GM13976 (cell line): ENCODE measurements at regions not wholly inside any gene's neighbourhood (a gene's known extent, or its start where the extent isn't known, plus 50 kb on each side); places are given as distances from the start of the nearest gene placed in this dataset.

Source experiments
- DNase-seq: peaks from one replicate; pipeline ENCODE4 v3.0.0; 2012; ENCODE audit warnings: low spot score
- CTCF ChIP-seq: IDR thresholded peaks from 2 replicates; pipeline ENCODE4 v1.5.1; 2012; ENCODE audit warnings: borderline replicate concordance, mild to moderate bottlenecking; ENCODE audit not compliant: insufficient read depth; ENCODE audit errors: extremely low read depth, missing control alignments, control extremely low read depth
- in situ Hi-C: fragments of 300-500 bp; cut with MboI; formaldehyde crosslinking; loops from one replicate; pipeline ENCODE4 v1.12.0; 2022; ENCODE audit warnings: low sequenced_read_pairs, mixed read lengths, inconsistent platforms; ENCODE audit not compliant: unreplicated experiment

DNA sequence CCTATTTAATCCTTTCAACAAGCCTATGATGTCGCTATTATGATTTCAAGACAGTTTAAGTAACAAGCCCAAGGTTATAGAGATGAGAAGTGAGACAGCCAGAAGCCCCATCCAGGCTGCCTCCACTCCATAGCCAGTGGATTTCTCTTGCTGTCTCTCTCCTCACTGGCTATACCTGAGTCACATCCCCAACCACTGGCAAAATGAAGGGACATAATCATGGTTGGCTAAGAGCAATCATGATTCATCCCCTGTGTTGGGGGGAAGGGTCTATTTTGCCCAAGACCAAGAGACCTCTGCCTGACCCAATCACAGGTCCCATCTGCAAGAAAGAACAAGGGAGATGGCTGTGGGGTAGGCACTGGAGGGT lies 334.9 kb upstream of the GATB start:
- DNase-seq: no peak
- in situ Hi-C loops: no loop called here
- no peak for TF ChIP-seq CTCF

- TF ChIP-seq CTCF: no peak
- DNase-seq: no peak
- in situ Hi-C loops: no loop called here
Observed at GRCh38 chr4:152094970-152095700, 334.3 kb upstream of the GATB start.

- no peak for DNase-seq
- no peak for TF ChIP-seq CTCF
- in situ Hi-C loops: no loop called here
Observed at GRCh38 chr4:152091405-152091804, 330.6 kb upstream of the GATB start.

GRCh38 chr4:152090543-152090942 lies 329.7 kb upstream of the GATB start:
- TF ChIP-seq CTCF: no peak
- in situ Hi-C loops: no loop called here
- DNase-seq: no peak

DNA sequence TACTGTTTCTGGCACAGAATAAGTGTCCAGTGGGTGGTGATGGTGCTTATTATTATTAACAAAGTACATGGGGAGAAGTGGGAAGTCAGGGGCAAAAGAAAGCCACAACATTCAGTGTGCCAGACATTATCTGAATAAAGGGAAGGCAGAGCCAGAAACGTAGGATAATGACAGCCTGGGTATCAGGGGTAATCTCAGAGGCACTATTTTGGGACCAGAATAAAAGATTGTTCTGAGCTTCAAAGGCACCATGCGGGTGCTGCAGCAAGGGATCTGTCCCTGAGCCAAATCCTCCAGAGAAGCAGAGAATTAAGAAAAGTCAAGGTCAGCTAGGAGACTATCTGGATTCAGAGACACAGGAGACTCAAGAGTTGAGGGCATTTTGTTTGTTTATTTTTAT lies 328.8 kb upstream of the GATB start:
- DNase-seq: no peak
- in situ Hi-C loops: no loop called here
- TF ChIP-seq CTCF: no peak

- TF ChIP-seq CTCF: no peak
- in situ Hi-C loops: no loop called here
- no peak for DNase-seq
Observed at GRCh38 chr4:152087335-152087734, 326.5 kb upstream of the GATB start.
